ENCODE measurements at regions not wholly inside any gene's neighbourhood (a gene's known extent, or its start where the extent isn't known, plus 50 kb on each side); places are given as distances from the start of the nearest gene placed in this dataset.

- TF ChIP-seq, protein P1, sequence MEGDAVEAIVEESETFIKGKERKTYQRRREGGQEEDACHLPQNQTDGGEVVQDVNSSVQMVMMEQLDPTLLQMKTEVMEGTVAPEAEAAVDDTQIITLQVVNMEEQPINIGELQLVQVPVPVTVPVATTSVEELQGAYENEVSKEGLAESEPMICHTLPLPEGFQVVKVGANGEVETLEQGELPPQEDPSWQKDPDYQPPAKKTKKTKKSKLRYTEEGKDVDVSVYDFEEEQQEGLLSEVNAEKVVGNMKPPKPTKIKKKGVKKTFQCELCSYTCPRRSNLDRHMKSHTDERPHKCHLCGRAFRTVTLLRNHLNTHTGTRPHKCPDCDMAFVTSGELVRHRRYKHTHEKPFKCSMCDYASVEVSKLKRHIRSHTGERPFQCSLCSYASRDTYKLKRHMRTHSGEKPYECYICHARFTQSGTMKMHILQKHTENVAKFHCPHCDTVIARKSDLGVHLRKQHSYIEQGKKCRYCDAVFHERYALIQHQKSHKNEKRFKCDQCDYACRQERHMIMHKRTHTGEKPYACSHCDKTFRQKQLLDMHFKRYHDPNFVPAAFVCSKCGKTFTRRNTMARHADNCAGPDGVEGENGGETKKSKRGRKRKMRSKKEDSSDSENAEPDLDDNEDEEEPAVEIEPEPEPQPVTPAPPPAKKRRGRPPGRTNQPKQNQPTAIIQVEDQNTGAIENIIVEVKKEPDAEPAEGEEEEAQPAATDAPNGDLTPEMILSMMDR (IDR thresholded peaks at IDR 0.05; ENCODE audit: low read depth, low read length, missing control alignments), result no peak
- no peak for DNase-seq (ENCODE audit: low read depth)
- in situ Hi-C loops (cut with HindIII; ENCODE audit: low sequenced_read_pairs), result no loop called here
- no peak overlapping the region for H3K4me3 ChIP-seq (ENCODE audit: low read depth, low read length)
Observed at GRCh38 chr2:221154176-221154575, 417.9 kb downstream of the EPHA4 start.

DNA sequence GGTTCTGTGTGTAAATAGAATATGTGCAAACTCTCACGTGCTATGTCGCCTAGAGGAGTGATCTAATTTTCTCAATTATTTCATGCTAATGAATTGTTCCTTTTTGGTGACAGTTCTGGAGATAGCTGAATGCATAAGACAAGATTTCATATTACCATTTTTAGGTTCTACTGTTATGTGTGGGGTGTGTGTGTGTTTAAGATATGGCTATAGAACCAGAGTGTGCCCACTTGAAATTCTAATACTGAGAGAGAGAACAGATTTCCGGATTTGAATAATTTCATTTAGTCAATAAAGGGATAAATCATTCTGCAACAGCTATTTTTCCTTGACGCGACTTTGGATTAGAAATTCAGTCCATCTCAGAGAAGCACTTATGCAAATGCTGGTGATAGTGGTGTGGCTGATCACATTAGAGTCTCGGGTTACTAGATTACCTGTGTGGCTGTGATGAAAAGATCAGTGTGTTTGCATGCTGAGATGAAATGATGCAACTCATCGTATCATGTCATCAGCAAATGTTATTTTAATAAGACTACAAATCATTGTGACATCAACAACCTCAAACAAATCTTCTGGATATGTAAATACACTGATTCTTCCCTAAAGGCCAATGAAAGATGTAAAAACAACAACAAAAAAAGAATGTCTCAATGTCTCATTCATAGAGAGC is 415.9 kb downstream of the EPHA4 start:
- H3K4me3 ChIP-seq (ENCODE audit: low read depth, low read length), result no peak overlapping the region
- no peak for DNase-seq (ENCODE audit: low read depth)
- TF ChIP-seq, protein P1 (IDR thresholded peaks at IDR 0.05; ENCODE audit: low read depth, low read length, missing control alignments), result no peak
- in situ Hi-C loops (cut with HindIII; ENCODE audit: low sequenced_read_pairs), result no loop called here

- TF ChIP-seq, protein P1 (IDR thresholded peaks at IDR 0.05; ENCODE audit: low read depth, low read length, missing control alignments), result no peak
- in situ Hi-C loops (cut with HindIII; ENCODE audit: low sequenced_read_pairs), result no loop called here
- H3K4me3 ChIP-seq (ENCODE audit: low read depth, low read length), result no peak overlapping the region
- no peak for DNase-seq (ENCODE audit: low read depth)
Observed at GRCh38 chr2:221161186-221161585, 410.9 kb downstream of the EPHA4 start.

GRCh38 chr2:221166292-221166691 is 405.8 kb downstream of the EPHA4 start:
- no peak overlapping the region for H3K4me3 ChIP-seq (ENCODE audit: low read depth, low read length)
- in situ Hi-C loops (cut with HindIII; ENCODE audit: low sequenced_read_pairs), result no loop called here
- DNase-seq (ENCODE audit: low read depth), result no peak
- TF ChIP-seq, protein P1 (IDR thresholded peaks at IDR 0.05; ENCODE audit: low read depth, low read length, missing control alignments), result no peak

DNA sequence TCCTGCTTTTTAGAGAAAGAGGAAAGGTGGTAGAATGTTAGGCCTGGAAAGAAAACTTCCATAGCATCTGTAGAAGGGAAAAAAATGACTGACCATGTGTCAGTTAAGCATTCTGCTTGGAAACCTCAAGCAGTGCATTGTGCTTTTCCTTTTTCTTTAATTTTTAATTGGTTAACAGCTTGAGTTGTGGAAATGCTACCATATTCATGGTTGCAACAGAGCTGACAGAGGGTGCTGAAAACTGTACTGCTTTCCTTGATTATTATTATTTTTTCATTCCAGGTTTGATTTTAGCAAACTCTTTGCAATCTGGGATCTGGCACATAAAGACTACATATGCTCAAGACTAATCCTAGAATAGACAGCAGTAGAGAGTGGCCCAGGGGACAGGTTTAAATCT is 404.5 kb downstream of the EPHA4 start:
- TF ChIP-seq, protein P1 (IDR thresholded peaks at IDR 0.05; ENCODE audit: low read depth, low read length, missing control alignments), result no peak
- no peak overlapping the region for H3K4me3 ChIP-seq (ENCODE audit: low read depth, low read length)
- DNase-seq (ENCODE audit: low read depth), result no peak
- in situ Hi-C loops (cut with HindIII; ENCODE audit: low sequenced_read_pairs), result no loop called here

DNA sequence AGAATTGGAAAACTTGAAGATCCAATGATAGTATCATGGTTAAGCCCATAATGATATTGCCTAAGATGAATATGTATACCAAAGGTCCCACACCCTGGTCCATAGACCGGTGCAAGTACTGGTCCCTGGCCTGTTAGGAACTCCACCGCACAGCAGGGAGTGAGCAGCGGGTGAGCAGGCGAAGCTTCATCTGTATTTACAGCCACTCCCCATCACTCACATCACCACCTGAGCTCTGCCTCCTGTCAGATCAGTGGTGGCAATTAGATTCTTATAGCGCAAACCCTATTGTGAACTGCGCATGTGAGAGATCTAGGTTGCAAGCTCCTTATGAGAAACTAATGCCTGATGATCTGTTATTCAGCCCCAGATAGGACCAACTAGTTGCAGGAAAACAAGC is 402.4 kb downstream of the EPHA4 start:
- H3K4me3 ChIP-seq (ENCODE audit: low read depth, low read length), result no peak overlapping the region
- in situ Hi-C loops (cut with HindIII; ENCODE audit: low sequenced_read_pairs), result no loop called here
- DNase-seq (ENCODE audit: low read depth), result no peak
- TF ChIP-seq, protein P1 (IDR thresholded peaks at IDR 0.05; ENCODE audit: low read depth, low read length, missing control alignments), result no peak

All from astrocyte of the cerebellum (primary cell).